A549 (cell line): ENCODE measurements at regions not wholly inside any gene's neighbourhood (a gene's known extent, or its start where the extent isn't known, plus 50 kb on each side); places are given as distances from the start of the nearest gene placed in this dataset.
"Not testable (repeated sequence)": the region's sequence is repeated elsewhere in the genome, so short reads cannot be mapped to it uniquely, and the experiment has no call there.

Source experiments
- ATAC-seq, 2 experiments: fragments of 200-7000 bp in 1 of 2; fragments of >200 bp in 1 of 2; cut with Nextera tagmentation in 1 of 2; cut with Tn5 transposase in 1 of 2; 3 replicates each; pipeline versions ENCODE4 v1.8.0 to v1.9.1; 2018 to 2020; ENCODE audit warnings: mild to moderate bottlenecking in 1 of 2, moderate library complexity in 1 of 2
- CTCF ChIA-PET: fragments of 300-600 bp; sonication (Branson Sonifier 250); formaldehyde crosslinking; extraction: SDS; loops from one replicate; lab custom pipeline; 2021; ENCODE audit warnings: antibody characterized with exemption, inconsistent platforms; lab: Yijun Ruan, JAX
- POLR2A ChIA-PET: fragments of 350-600 bp; formaldehyde crosslinking; extraction: SDS; loops from one replicate; lab custom pipeline; 2021; ENCODE audit warnings: antibody characterized with exemption, inconsistent platforms; lab: Yijun Ruan, JAX
- DNase-seq, 2 experiments: peaks; one replicate each; pipeline versions ENCODE4 v3.0.0 to v3.0.0-alpha.2; 2011 to 2016; ENCODE audit warnings: low read depth in 1 of 2, low spot score in 1 of 2
- FAIRE-seq: peaks from 2 replicates; lab custom pipeline; 2011; peaks lifted over from hg19 to GRCh38; lab: Jason Lieb, UNC
- H3K27ac ChIP-seq, 2 experiments: fragments of >200 bp; sonication (Bioruptor Twin); formaldehyde crosslinking; 3 replicates each; pipeline ENCODE4 v1.5.1; 2016 to 2017
- H3K4me1 ChIP-seq: fragments of >200 bp; sonication (Bioruptor Twin); formaldehyde crosslinking; 3 replicates; pipeline ENCODE4 v1.6.1; 2016
- H3K4me2 ChIP-seq: fragments of >200 bp; sonication (Bioruptor Twin); formaldehyde crosslinking; 3 replicates; pipeline ENCODE4 v1.6.1; 2016
- H3K4me3 ChIP-seq: fragments of >200 bp; sonication (Bioruptor Twin); formaldehyde crosslinking; 3 replicates; pipeline ENCODE4 v1.5.1; 2016
- H3K9me3 ChIP-seq: fragments of >200 bp; sonication (Bioruptor Twin); formaldehyde crosslinking; 3 replicates; pipeline ENCODE4 v1.6.1; 2016
- CHD4 ChIP-seq: fragments of 200-600 bp; sonication (generic); IDR thresholded peaks from 2 replicates; pipeline ENCODE4 v1.6.1; 2016; ENCODE audit warnings: antibody characterized with exemption, mild to moderate bottlenecking, borderline replicate concordance
- E2F6 ChIP-seq: IDR thresholded peaks from 2 replicates; pipeline ENCODE4 v1.6.1; 2012; ENCODE audit warnings: low read depth, borderline replicate concordance
- ELK1 ChIP-seq: fragments of 150-350 bp; IDR thresholded peaks from 2 replicates; pipeline ENCODE4 v1.6.1; 2014; ENCODE audit warnings: low read depth, mild to moderate bottlenecking, low read length
- GATA3 ChIP-seq: IDR thresholded peaks from 2 replicates; pipeline ENCODE4 v1.6.1; 2012; ENCODE audit warnings: borderline replicate concordance
- HDAC2 ChIP-seq: fragments of 200-600 bp; sonication (generic); IDR thresholded peaks from 2 replicates; pipeline ENCODE4 v1.6.1; 2016
- HES2 ChIP-seq: fragments of >200 bp; sonication (Bioruptor Twin); formaldehyde crosslinking; IDR thresholded peaks from 2 replicates; pipeline ENCODE4 v1.6.1; 2016
- HMGXB4 ChIP-seq: fragments of 250-450 bp; sonication (Bioruptor Pico); IDR thresholded peaks from 2 replicates; pipeline ENCODE4 v1.5.0; 2021; ENCODE audit warnings: mild to moderate bottlenecking, moderate library complexity, borderline replicate concordance
- HOXB13 ChIP-seq: fragments of 250-450 bp; sonication (Bioruptor Pico); IDR thresholded peaks from 2 replicates; pipeline ENCODE4 v1.5.0; 2020; ENCODE audit warnings: low read depth, mild to moderate bottlenecking, moderate library complexity
- HOXB5 ChIP-seq: fragments of 250-450 bp; sonication (Bioruptor Pico); IDR thresholded peaks from 2 replicates; pipeline ENCODE4 v1.5.0; 2020; ENCODE audit warnings: mild to moderate bottlenecking, moderate library complexity
- JUN ChIP-seq, 2 experiments: fragments of >200 bp; sonication (Bioruptor Twin); formaldehyde crosslinking; IDR thresholded peaks; 2 replicates in 1 of 2; 3 replicates in 1 of 2; pipeline ENCODE4 v1.6.1; 2016 to 2017
- KDM1A ChIP-seq: fragments of 200-600 bp; sonication (generic); IDR thresholded peaks from 2 replicates; pipeline ENCODE4 v1.6.1; 2016; ENCODE audit warnings: low read depth, mild to moderate bottlenecking
- MAX ChIP-seq: IDR thresholded peaks from 2 replicates; pipeline ENCODE4 v1.6.1; 2012
- NPAS2 ChIP-seq: fragments of 250-450 bp; sonication (Bioruptor Pico); IDR thresholded peaks from 2 replicates; pipeline ENCODE4 v1.8.0; 2022; ENCODE audit warnings: mild to moderate bottlenecking, moderate library complexity, borderline replicate concordance
- NR3C1 ChIP-seq: fragments of >200 bp; sonication (Bioruptor Twin); formaldehyde crosslinking; IDR thresholded peaks from 3 replicates; pipeline ENCODE4 v1.6.1; 2017
- PHF8 ChIP-seq: fragments of 200-600 bp; sonication (generic); IDR thresholded peaks from 2 replicates; pipeline ENCODE4 v1.6.1; 2016; ENCODE audit warnings: low read depth, mild to moderate bottlenecking, antibody characterized with exemption, moderate library complexity, borderline replicate concordance
- RFX5 ChIP-seq: fragments of 450-650 bp; IDR thresholded peaks from 2 replicates; pipeline ENCODE4 v1.7.1; 2014; ENCODE audit warnings: antibody characterized with exemption, mild to moderate bottlenecking, moderate library complexity
- TP53 ChIP-seq: fragments of 250-450 bp; sonication (Bioruptor Pico); IDR thresholded peaks from 2 replicates; pipeline ENCODE4 v1.5.0; 2021; ENCODE audit warnings: mild to moderate bottlenecking, moderate library complexity
- USF2 ChIP-seq: fragments of 450-650 bp; IDR thresholded peaks from 2 replicates; pipeline ENCODE4 v1.6.1; 2014; ENCODE audit warnings: antibody characterized with exemption
- ZFP36 ChIP-seq: fragments of 450-650 bp; IDR thresholded peaks from 2 replicates; pipeline ENCODE4 v1.6.1; 2014; ENCODE audit warnings: borderline replicate concordance; ENCODE audit not compliant: partially characterized antibody
- ZNF302 ChIP-seq: fragments of 250-450 bp; sonication (Bioruptor Pico); IDR thresholded peaks from 2 replicates; pipeline ENCODE4 v1.9.0; 2021; ENCODE audit warnings: inconsistent platforms, mild to moderate bottlenecking, moderate library complexity
- WGBS: methylation state at CpG from one replicate; pipeline ENCODE4 v1.1.6; 2017; ENCODE audit errors: missing lambda C conversion rate; 5-methylcytosine and 5-hydroxymethylcytosine counted together

GRCh38 chr12:128033473-128033872, 233.5 kb upstream of the TMEM132C start (continued):
- TF ChIP-seq ELK1 = no peak

GRCh38 chr12:128040971-128041370, 226.0 kb upstream of the TMEM132C start:
- peaks cover 3% of the 10 kb centered on the region; the same call in 2 of the 3 replicates for H3K9me3 ChIP-seq
- POLR2A ChIA-PET = no interaction called here
- TF ChIP-seq HDAC2 (no peak), TP53 (CRISPR knock-in tag) (no peak), HOXB5 (no peak), USF2 (peak; percentile 58), HOXB13 (CRISPR knock-in tag) (no peak)
- no peak overlapping the region for H3K4me3 ChIP-seq
- no peak for FAIRE-seq
- WGBS = 0% methylated on average over 4 of the region's 4 CpGs
- no peak overlapping the region for H3K27ac ChIP-seq
- CTCF ChIA-PET = interaction anchor here (0.7 kb wide), 1 partner anchor 42 kb away, joined by 6 read pairs; no protein-coding TSS in a partner anchor
- no peak for ATAC-seq
- no peak overlapping the region for H3K4me2 ChIP-seq
- DNase-seq = no peak
- no peaks in the 10 kb centered on the region for H3K4me1 ChIP-seq

- H3K4me1 ChIP-seq, H3K27ac ChIP-seq, FAIRE-seq, H3K4me3 ChIP-seq, ATAC-seq, H3K9me3 ChIP-seq, H3K4me2 ChIP-seq, DNase-seq, CTCF ChIA-PET, POLR2A ChIA-PET: not testable (repeated sequence)
- TF ChIP-seq USF2 = peak; percentile 83
- WGBS = 25% methylated on average over 4 of the region's 10 CpGs
Observed at GRCh38 chr12:128042283-128042682, 224.7 kb upstream of the TMEM132C start.

- Histone ChIP-seq H3K4me2 (no peak overlapping the region), H3K9me3 (peaks cover 3% of the 10 kb centered on the region; the same call in 2 of the 3 replicates), H3K4me3 (no peak overlapping the region), H3K27ac (no peak overlapping the region), H3K4me1 (no peaks in the 10 kb centered on the region)
- no peak for TF ChIP-seq JUN (IDR thresholded peaks at IDR 0.05)
- no peak for TF ChIP-seq KDM1A
- TF ChIP-seq ZFP36 = no peak
- no peak for TF ChIP-seq NR3C1
- TF ChIP-seq E2F6 = no peak
- no peak for TF ChIP-seq MAX
- no peak for TF ChIP-seq ZNF302 (CRISPR knock-in tag)
- TF ChIP-seq RFX5 = no peak
- no peak for TF ChIP-seq GATA3
- no peak for TF ChIP-seq HES2
- TF ChIP-seq PHF8 = no peak
- no peak for TF ChIP-seq HMGXB4 (CRISPR knock-in tag)
- no peak for TF ChIP-seq CHD4
- no peak for TF ChIP-seq HDAC2
- no peak for TF ChIP-seq NPAS2
- no peak for TF ChIP-seq HOXB5
- no peak for TF ChIP-seq ELK1
- ChIA-PET CTCF (no interaction called here), POLR2A (no interaction called here)
- WGBS = 3% methylated on average over 3 of the region's 3 CpGs
- ATAC-seq (no peak), DNase-seq (no peak), FAIRE-seq (no peak)
Observed at GRCh38 chr12:128042825-128043224, 224.1 kb upstream of the TMEM132C start.
